ENCODE measurements at regions not wholly inside any gene's neighbourhood (a gene's known extent, or its start where the extent isn't known, plus 50 kb on each side); places are given as distances from the start of the nearest gene placed in this dataset. TPM values are rescaled to one million over a fixed set of nuclear protein-coding genes. Genes with fewer than 3 reads are reported as not detected.

Small RNA genes lying in the stretch of these regions (microRNA-seq; reads per million reads assigned to microRNA genes)
- 0 reads per million in 2 experiments for gene MIR4418 (ENCODE audit: borderline microRNAs expressed in 2 of 2, borderline number of aligned reads in 2 of 2, borderline replicate concordance in 1 of 2)

Small RNA genes lying in the stretch of these regions (small RNA-seq; reads per million reads assigned to genes)
- not detected for gene MIR4418 (ENCODE audit: insufficient read depth)

All from H1 (cell line).